ENCODE measurements at regions not wholly inside any gene's neighbourhood (a gene's known extent, or its start where the extent isn't known, plus 50 kb on each side); places are given as distances from the start of the nearest gene placed in this dataset.

DNA sequence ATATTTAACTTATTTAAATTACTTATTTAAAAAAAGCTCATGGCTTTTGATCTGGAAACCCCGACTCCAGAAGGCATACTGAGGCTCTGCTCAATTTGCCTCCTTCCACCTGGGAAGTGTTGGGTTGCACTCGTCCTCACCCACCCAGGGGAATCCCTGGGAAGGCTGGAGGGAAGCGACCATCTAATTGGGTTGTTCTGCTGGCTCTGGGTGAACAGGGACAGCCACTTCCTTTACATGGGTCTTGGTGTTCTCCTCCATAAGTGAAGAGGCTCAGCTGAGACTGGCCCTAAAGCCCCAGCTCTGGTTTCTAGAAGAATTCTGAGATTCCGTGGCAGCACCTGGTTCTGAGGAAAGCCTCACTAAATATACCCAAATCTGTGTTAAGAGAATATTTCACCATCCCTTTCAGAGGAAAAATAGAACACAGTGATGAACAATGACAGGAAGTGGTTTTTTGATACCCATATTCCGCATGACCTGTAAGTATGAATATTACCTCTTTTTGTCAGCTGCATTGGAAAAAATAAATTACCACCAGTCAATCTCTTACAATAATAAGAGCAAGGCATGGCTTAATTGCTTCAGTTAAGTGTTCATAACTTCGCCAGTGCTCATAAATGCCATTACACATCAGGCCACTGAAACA is 131.1 kb upstream of the SHH start (continued):
- TF ChIP-seq KLF12 (CRISPR knock-in tag; IDR thresholded peaks at IDR 0.05; ENCODE audit: borderline replicate concordance) = no peak
- no peak for TF ChIP-seq ZNF530 (CRISPR knock-in tag; IDR thresholded peaks at IDR 0.05; ENCODE audit: low read depth)
- TF ChIP-seq SMAD9 (CRISPR knock-in tag; IDR thresholded peaks at IDR 0.05) = no peak
- TF ChIP-seq ATRX (CRISPR knock-in tag; IDR thresholded peaks at IDR 0.05; ENCODE audit: borderline replicate concordance) = no peak
- TF ChIP-seq POLR2AphosphoS2 (IDR thresholded peaks at IDR 0.05; ENCODE audit: low read depth, low read length) = no peak
- TF ChIP-seq ZBTB49 (CRISPR knock-in tag; IDR thresholded peaks at IDR 0.05; ENCODE audit: borderline replicate concordance) = no peak
- TF ChIP-seq RAD51 (IDR thresholded peaks at IDR 0.05; ENCODE audit: borderline replicate concordance) = no peak

DNA sequence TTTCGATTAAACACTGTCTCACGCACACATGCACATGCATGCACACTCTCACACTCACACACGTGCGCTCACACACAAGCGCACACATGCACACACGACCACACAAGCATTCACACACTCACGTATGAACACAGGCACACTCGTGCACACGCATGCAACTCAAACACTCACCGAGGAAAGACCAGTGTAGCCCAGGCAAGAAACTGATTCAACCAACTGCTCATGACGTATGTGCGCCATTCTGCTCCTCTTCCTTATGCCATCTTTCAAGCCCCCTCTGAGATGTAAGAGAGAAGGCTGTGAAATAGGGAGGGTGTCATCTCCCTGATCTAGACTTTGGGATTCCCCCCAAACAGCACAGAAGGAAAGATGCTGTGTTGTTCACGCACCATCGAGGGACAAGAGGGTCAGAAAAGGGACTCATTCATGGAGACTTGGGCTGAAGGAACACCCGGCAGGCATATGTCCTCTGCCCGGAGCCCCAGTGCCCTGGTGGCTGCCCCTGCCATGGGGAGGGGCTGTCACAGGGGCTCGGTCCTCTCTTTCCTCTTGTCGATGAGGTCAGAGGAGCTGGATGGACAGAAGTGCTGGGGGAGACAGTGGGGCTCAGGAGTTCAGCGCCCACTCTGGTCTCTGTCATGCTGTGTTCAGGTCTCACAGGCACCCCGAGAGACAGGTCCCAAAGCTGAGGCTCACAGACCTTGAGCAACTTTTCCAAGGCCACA is 130.1 kb upstream of the SHH start:
- no peaks in the 10 kb centered on the region for H3K4me1 ChIP-seq (ENCODE audit: insufficient read depth, low read length)
- intact Hi-C loops (cut with micrococcal nuclease; ENCODE audit: unreplicated experiment) (no loop called here), in situ Hi-C loops (cut with HindIII; ENCODE audit: extremely low pct_ligation_motif_present, low pct_unique_long_range_greater_than_20kb) (no loop called here)
- FAIRE-seq (no peak), DNase-seq (ENCODE audit: low spot score) (no peak), ATAC-seq (no peak)
- WGBS (ENCODE audit: low lambda C conversion rate) = 54% methylated on average over 16 of the region's 20 CpGs
- peaks cover 22% of the 10 kb centered on the region for H3K9me3 ChIP-seq (ENCODE audit: low read length)
- H3K27me3 ChIP-seq (ENCODE audit: control insufficient read depth in 1 of 2, insufficient read depth in 2 of 2, low read length in 2 of 2) = peaks cover 4 to 40% of the 10 kb centered on the region in 2 experiments; a peak in 3 of 5 replicates
- TF ChIP-seq ZSCAN20 (CRISPR knock-in tag; IDR thresholded peaks at IDR 0.05; ENCODE audit: borderline replicate concordance) (no peak), MNT (IDR thresholded peaks at IDR 0.05) (peak; percentile 52)
- no peak overlapping the region for H3K9ac ChIP-seq (ENCODE audit: insufficient read depth, low read depth, low read length)
- H3K79me2 ChIP-seq (ENCODE audit: insufficient read depth, low read length) = no peaks in the 10 kb centered on the region
- no peaks in the 10 kb centered on the region for H4K20me1 ChIP-seq (ENCODE audit: insufficient read depth, low read length)
- CTCF ChIA-PET (ENCODE audit: low intra/inter-chr PET ratio, low total read pairs) = no interaction called here
- POLR2A ChIA-PET = no interaction called here
- H3K4me2 ChIP-seq (ENCODE audit: low read depth, low read length) = no peak overlapping the region
- no peak overlapping the region for H2AFZ ChIP-seq (ENCODE audit: low read length)
- no peak overlapping the region for H3K27ac ChIP-seq (ENCODE audit: extremely low read length, insufficient read depth, low read length)
- H3K36me3 ChIP-seq (replicated peaks in 1 of 2; ENCODE audit: control insufficient read depth in 1 of 2, insufficient read depth in 2 of 2, low read length in 2 of 2) = no peaks in the 10 kb centered on the region
- no peak overlapping the region for H3K4me3 ChIP-seq (replicated peaks in 1 of 3; ENCODE audit: insufficient read depth in 1 of 3, low read depth in 2 of 3, low read length in 3 of 3)
- no TSS peak for BruUV-seq (replicated peaks)

Measured in HepG2 (cell line).